ENCODE measurements at regions not wholly inside any gene's neighbourhood (a gene's known extent, or its start where the extent isn't known, plus 50 kb on each side); places are given as distances from the start of the nearest gene placed in this dataset.

- TF ChIP-seq CTCF (IDR thresholded peaks at IDR 0.05) (no peak), EZH2 (IDR thresholded peaks at IDR 0.05) (no peak)
Measured at GRCh38 chr20:60785301-60785700, 466.8 kb upstream of the CDH4 start.
